Endothelial cell of umbilical vein (primary cell): ENCODE measurements at regions not wholly inside any gene's neighbourhood (a gene's known extent, or its start where the extent isn't known, plus 50 kb on each side); places are given as distances from the start of the nearest gene placed in this dataset.
A peak's percentile ranks its signal among the peaks of the same experiment; 100 is the strongest.

Experiments used
- BruUV-seq: library from RNA; stranded (reverse); fragments of 400-500 nt; replicated peaks from 2 replicates; lab custom pipeline; 2021; lab: Mats Ljungman, UMichigan
- CTCF ChIA-PET: fragments of 300-600, 350-600 bp; sonication (Branson Sonifier 250); formaldehyde crosslinking; loops from one replicate; lab custom pipeline; 2021; ENCODE audit warnings: antibody characterized with exemption, inconsistent platforms; lab: Charles Lee
- POLR2A ChIA-PET: fragments of 300-600, 350-600 bp; sonication (Branson Sonifier 250); formaldehyde crosslinking; loops from one replicate; lab custom pipeline; 2021; ENCODE audit warnings: antibody characterized with exemption, inconsistent platforms; lab: Charles Lee
- DNase-seq: peaks from one replicate; pipeline ENCODE4 v3.0.0-alpha.2; 2011; ENCODE audit warnings: low read depth, low spot score
- FAIRE-seq: peaks from 2 replicates; lab custom pipeline; 2011; peaks lifted over from hg19 to GRCh38; lab: Jason Lieb, UNC
- H2AFZ ChIP-seq: 2 replicates; pipeline ENCODE4 v1.6.0; 2012; ENCODE audit warnings: low read depth, low read length, control low read depth, inconsistent platforms
- H3K27ac ChIP-seq: 2 replicates; pipeline ENCODE4 v1.5.1; 2011; ENCODE audit warnings: low read depth, mild to moderate bottlenecking, control low read depth, low read length, moderate library complexity; ENCODE audit not compliant: insufficient read depth
- H3K27me3 ChIP-seq, 2 experiments: 2 replicates each; pipeline versions ENCODE4 v1.6.0 to v1.6.1; 2011; ENCODE audit warnings: low read length in 2 of 2, mixed read lengths in 1 of 2; ENCODE audit not compliant: control insufficient read depth in 2 of 2, insufficient read depth in 2 of 2
- H3K36me3 ChIP-seq, 2 experiments: 2 replicates in 1 of 2; 3 replicates in 1 of 2; pipeline ENCODE4 v1.5.1; 2011; ENCODE audit warnings: low read length in 2 of 2, mild to moderate bottlenecking in 1 of 2, moderate library complexity in 1 of 2; ENCODE audit not compliant: control insufficient read depth in 2 of 2, insufficient read depth in 2 of 2; ENCODE audit errors: extremely low read depth in 1 of 2
- H3K4me1 ChIP-seq: 3 replicates; pipeline ENCODE4 v1.5.1; 2011; ENCODE audit warnings: mild to moderate bottlenecking, low read length; ENCODE audit not compliant: control insufficient read depth, insufficient read depth; ENCODE audit errors: extremely low read depth
- H3K4me2 ChIP-seq: 2 replicates; pipeline ENCODE4 v1.6.1; 2011; ENCODE audit warnings: low read length, control low read depth, mixed read lengths; ENCODE audit not compliant: insufficient read depth
- H3K4me3 ChIP-seq, 3 experiments: fragments of 200-600 bp in 1 of 3; sonication (generic), shearing (Covaris generic) in 1 of 3; replicated peaks in 1 of 3; 2 replicates each; pipeline ENCODE4 v1.5.1; 2011 to 2016; ENCODE audit warnings: control low read depth in 3 of 3, low read length in 3 of 3, mild to moderate bottlenecking in 2 of 3, inconsistent platforms in 1 of 3, low read depth in 1 of 3, moderate library complexity in 1 of 3; ENCODE audit not compliant: insufficient read depth in 1 of 3
- H3K79me2 ChIP-seq: 2 replicates; pipeline ENCODE4 v1.6.0; 2012; ENCODE audit warnings: low read length, inconsistent platforms; ENCODE audit not compliant: control insufficient read depth, insufficient read depth
- H3K9ac ChIP-seq: replicated peaks from 2 replicates; pipeline ENCODE3; 2011; ENCODE audit warnings: low read length, control low read depth; ENCODE audit not compliant: insufficient read depth; ENCODE audit errors: extremely low read depth
- H3K9me1 ChIP-seq: replicated peaks from 3 replicates; pipeline ENCODE4 v1.6.0; 2011; ENCODE audit warnings: mild to moderate bottlenecking, low read length; ENCODE audit not compliant: control insufficient read depth, insufficient read depth; ENCODE audit errors: extremely low read depth
- H3K9me3 ChIP-seq: replicated peaks from 2 replicates; pipeline ENCODE4 v1.5.1; 2012; ENCODE audit warnings: low read length, inconsistent platforms; ENCODE audit not compliant: control insufficient read depth, insufficient read depth
- H4K20me1 ChIP-seq: replicated peaks from 2 replicates; pipeline ENCODE3; 2011; ENCODE audit warnings: mild to moderate bottlenecking, low read length; ENCODE audit not compliant: control insufficient read depth, insufficient read depth; ENCODE audit errors: extremely low read depth
- CTCF ChIP-seq, 2 donors: IDR thresholded peaks; 1 replicate in 1 of 2; 2 replicates in 1 of 2; pipeline ENCODE4 v1.5.1; 2011; ENCODE audit warnings: low read length in 2 of 2, mild to moderate bottlenecking in 2 of 2, moderate library complexity in 2 of 2, control low read depth in 1 of 2, inconsistent platforms in 1 of 2, low read depth in 1 of 2; ENCODE audit not compliant: insufficient read depth in 1 of 2; ENCODE audit errors: extremely low read depth in 1 of 2
- EZH2 ChIP-seq: IDR thresholded peaks from 2 replicates; pipeline ENCODE4 v1.6.1; 2012; ENCODE audit warnings: borderline replicate concordance, low read depth, mild to moderate bottlenecking, moderate library complexity, low read length, inconsistent platforms; ENCODE audit not compliant: severe bottlenecking
- FOS ChIP-seq: IDR thresholded peaks from 2 replicates; pipeline ENCODE4 v1.6.1; 2011; ENCODE audit warnings: mild to moderate bottlenecking, low read length, moderate library complexity, borderline replicate concordance; ENCODE audit not compliant: insufficient read depth
- GATA2 ChIP-seq: IDR thresholded peaks from 2 replicates; pipeline ENCODE4 v1.7.0; 2011; ENCODE audit warnings: low read depth, mild to moderate bottlenecking, moderate library complexity, mixed read lengths, low read length; ENCODE audit not compliant: insufficient read length, insufficient read depth
- JUN ChIP-seq: IDR thresholded peaks from 2 replicates; pipeline ENCODE4 v1.6.1; 2011; ENCODE audit warnings: borderline replicate concordance, low read depth; ENCODE audit not compliant: insufficient read length, insufficient read depth
- MAX ChIP-seq: IDR thresholded peaks from 2 replicates; pipeline ENCODE4 v1.6.1; 2011; ENCODE audit not compliant: insufficient read depth, insufficient read length
- MYC ChIP-seq: IDR thresholded peaks from one replicate; pipeline ENCODE4 v1.6.1; 2011; ENCODE audit warnings: mild to moderate bottlenecking, low read depth, low read length
- POLR2A ChIP-seq: IDR thresholded peaks from 2 replicates; pipeline ENCODE4 v1.6.1; 2012; ENCODE audit warnings: low read depth, mild to moderate bottlenecking, control low read depth, low read length
- POLR2AphosphoS5 ChIP-seq: IDR thresholded peaks from 2 replicates; pipeline ENCODE4 v1.6.1; 2012; ENCODE audit warnings: low read depth, mild to moderate bottlenecking, control low read depth, low read length, moderate library complexity; ENCODE audit not compliant: insufficient read depth
- dilution Hi-C: fragments of 300-500 bp; cut with MboI; formaldehyde crosslinking; loops from one replicate; pipeline ENCODE4 v1.15.0; 2019; ENCODE audit warnings: low sequenced_read_pairs; ENCODE audit not compliant: extremely low pct_ligation_motif_present
- intact Hi-C: fragments of 100-400 bp; cut with micrococcal nuclease; formaldehyde crosslinking; loops from one replicate; pipeline ENCODE4 v1.10.0; 2022

DNA sequence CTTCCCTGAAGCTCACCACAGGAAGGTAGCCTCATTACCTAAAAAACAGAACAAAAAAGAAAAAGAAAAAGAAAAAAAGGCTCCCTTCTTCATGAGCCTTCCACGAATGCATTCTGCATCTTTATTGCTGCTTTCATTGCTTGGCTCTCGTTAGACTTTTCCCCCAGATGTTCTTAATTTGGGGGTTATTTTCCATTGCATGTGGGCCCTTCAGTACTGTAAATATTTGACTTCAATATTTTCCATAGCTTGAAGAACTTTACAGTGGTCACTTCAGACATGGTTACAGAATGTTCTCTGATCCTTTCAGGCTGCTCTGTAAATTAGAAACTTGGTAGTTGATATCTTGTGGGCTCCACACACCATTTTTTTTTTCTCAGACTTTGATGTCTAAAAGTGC is 65.6 kb upstream of the COPS8 start:
- Histone ChIP-seq H3K4me3 (no peak overlapping the region), H3K9ac (no peak overlapping the region), H3K9me3 (peaks cover 3% of the 10 kb centered on the region), H3K27ac (no peak overlapping the region), H3K79me2 (no peaks in the 10 kb centered on the region), H3K4me1 (no peaks in the 10 kb centered on the region), H4K20me1 (no peaks in the 10 kb centered on the region), H3K27me3 (no peaks in the 10 kb centered on the region), H3K9me1 (no peaks in the 10 kb centered on the region), H2AFZ (no peak overlapping the region), H3K36me3 (no peaks in the 10 kb centered on the region), H3K4me2 (no peak overlapping the region)
- DNase-seq (no peak), FAIRE-seq (peak; percentile 8)
- ChIA-PET CTCF (no interaction called here), POLR2A (no interaction called here)
- no TSS peak for BruUV-seq
- dilution Hi-C loops (no loop called here), intact Hi-C loops (no loop called here)
- TF ChIP-seq GATA2: no peak
- TF ChIP-seq POLR2A: no peak
- no peak for TF ChIP-seq EZH2
- TF ChIP-seq JUN: no peak
- TF ChIP-seq FOS: no peak
- no peak for TF ChIP-seq POLR2AphosphoS5
- TF ChIP-seq CTCF (IDR thresholded peaks at IDR 0.05; ENCODE audit: extremely low read depth in 1 of 2, insufficient read depth in 1 of 2, low read depth in 1 of 2, low read length in 2 of 2): no peak
- no peak for TF ChIP-seq MYC
- no peak for TF ChIP-seq MAX
